ENCODE measurements at regions not wholly inside any gene's neighbourhood (a gene's known extent, or its start where the extent isn't known, plus 50 kb on each side); places are given as distances from the start of the nearest gene placed in this dataset.

DNA sequence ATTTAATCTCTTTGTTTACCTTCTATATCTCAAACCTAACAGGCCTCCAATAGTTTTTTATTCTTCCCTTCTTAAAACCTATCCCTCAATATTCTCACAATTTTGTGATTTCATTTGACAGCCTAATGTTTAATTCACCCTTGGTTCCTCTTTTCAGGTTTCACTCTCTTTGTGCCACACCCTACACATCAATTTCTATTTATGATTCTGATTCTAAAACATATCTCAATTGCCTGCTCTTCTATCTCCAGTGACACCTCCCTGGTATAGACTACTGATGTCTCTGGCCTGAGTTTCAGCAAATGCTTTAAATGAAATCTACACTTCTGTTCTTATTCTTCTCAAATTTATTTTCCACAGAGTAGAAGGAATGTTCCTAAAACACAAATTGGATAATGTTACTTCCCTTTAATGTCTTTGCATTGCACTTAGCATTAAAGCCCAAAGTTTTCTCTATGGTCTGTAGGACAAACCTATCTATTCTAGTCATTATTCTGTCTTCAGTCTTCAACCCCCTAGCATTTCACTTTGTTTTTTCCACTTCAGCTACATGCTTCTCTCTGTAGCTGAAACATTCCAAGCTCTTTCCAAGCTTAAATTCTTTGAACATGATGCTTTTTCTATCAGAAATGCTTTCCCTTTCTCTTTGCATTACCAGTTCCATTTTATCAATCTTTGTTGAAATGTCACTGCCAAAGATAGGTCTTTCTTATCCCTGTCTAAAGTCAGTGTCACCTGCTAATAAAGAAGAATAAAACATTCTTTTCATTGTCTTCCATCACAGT lies 622.0 kb downstream of the CENPC start:
- DNase-seq = no peak

DNA sequence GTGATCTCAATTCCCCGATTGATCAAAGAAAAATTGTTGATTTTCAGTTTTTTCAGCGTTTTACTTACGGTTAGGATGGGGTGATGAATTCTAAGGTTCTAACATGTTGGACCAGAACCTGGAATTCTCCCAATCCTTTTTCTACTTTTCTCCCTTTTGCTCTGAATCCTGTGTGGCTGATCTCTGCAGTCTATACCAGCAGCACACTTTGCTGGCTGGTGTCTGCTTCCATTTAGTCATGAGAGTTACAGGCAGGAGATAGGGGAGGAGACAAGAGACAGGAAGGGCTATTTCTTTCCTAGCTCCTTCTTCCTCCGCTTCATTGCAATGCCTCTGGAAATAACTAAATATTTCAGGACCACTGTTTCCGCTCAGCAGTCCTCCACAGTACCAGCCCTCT lies 623.9 kb downstream of the CENPC start:
- no peak for DNase-seq

DNA sequence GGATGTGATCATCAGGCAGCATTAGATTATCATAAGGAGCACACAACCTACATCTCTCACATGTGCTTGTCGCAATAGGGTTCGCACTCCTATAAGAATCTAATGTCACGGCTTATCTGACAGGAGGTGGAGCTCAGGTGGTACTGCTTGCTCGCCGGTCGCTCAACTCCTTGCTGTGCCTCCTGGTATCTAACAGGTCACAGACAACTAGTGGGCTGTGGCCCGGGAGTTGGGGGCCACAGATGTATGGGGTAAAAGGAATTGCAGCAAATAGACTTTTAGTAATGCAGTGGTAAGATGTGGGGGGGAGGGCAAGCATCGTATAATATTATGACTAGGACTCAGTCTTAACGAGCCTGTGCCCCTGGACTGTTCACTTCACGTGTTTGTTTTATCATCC lies 624.8 kb downstream of the CENPC start:
- no peak for DNase-seq

DNA sequence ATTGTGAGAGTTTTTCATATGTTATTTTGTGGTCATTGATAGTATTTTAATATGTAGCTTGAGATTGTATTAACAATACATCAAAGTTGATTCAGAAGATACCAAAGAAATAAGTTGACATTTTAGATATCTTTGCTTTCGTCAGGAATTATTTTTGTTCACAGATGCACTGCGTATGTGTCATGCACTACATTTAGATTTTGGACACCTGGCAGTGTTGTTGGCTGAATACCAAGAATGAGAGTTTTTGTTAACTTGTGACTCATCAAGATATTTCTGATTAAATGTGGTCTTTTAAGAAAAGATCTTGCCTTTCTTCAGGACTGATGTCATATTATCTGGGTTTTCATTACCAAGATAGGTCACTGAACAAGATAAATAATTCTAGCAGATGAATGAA lies 633.4 kb downstream of the CENPC start:
- DNase-seq = no peak

DNA sequence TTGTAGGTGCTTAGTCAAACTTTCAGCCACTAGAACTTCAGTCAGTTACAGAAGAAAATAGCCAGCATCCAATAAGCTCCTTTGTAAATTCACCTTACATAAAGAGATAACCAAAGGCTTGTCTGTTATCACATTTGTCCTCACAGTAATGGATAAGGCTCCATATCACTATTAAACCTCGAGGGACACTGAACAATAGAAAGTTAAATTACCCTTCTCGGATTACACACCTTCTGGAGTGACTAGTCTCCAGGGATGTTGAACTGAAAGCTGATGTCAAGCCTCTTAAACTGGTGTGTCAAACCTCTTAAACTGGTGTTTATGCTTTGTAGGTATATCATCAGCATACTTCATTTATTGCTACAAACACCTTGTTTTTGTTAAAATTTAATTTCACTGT lies 639.0 kb downstream of the CENPC start:
- DNase-seq = no peak

DNA sequence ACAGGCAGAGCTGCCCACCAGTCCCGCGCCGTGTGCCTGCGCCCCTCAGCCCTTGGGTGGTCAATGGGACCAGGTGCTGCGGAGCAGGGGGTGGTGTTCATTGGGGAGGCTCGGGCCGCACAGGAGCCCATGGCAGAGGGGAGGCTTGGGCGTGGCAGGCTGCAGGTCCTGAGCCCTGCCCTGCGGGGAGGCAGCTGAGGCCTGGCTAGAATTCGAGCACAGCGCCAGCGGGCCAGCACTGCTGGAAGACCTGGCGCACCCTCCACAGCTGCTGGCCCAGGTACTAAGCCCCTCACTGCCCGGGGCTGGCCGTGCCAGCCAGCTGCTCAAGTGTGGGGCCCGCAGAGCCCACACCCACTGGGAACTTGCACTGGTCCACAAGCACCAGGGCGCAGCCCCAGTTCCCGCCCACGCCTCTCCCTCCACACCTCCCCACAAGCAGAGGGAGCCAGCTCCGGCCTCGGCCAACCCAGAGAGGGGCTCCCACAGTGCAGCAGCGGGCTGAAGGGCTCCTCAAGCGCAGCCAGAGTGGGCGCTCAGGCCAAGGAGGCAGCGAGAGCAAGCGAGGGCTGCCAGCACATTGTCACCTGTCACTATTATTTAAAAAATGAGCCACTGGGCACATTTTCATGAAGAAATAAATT lies 645.8 kb downstream of the CENPC start:
- DNase-seq = no peak

DNA sequence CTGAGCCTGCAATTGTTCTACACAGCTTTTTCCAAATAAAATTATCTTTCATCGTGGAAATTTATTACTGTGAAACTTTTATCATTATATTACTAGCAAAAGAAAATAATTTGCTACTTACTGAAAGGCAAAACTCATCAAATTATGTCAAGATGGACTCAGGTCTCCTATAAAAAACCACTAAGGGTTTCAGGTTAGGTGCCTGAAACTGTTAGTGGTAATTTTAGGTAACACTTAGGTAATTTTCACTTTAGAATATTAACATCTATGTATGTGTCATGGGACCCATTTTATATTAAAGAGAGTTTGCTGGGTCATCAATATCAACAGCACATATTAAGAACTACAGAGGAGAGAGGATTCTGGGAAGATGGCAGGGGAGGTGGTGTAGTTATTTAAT lies 651.5 kb downstream of the CENPC start:
- DNase-seq = no peak

DNA sequence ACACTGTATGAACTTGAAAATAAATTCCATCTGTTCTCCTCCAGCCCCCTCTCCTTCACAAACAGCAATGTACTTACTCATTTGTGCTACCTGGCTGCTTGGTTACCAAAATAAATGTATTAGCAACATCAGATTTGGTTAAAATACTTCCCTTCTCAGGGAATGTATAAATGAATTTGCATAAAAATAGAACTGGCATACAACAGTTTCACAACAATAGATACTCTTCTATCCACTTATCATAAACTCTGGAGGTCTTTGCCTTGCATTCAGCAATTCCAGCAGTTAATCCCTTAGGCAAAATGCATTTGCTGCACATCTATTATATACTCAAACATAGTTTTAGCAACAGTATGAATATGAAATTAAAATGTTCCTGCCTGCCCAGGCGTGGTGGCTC lies 658.2 kb downstream of the CENPC start:
- no peak for DNase-seq

DNA sequence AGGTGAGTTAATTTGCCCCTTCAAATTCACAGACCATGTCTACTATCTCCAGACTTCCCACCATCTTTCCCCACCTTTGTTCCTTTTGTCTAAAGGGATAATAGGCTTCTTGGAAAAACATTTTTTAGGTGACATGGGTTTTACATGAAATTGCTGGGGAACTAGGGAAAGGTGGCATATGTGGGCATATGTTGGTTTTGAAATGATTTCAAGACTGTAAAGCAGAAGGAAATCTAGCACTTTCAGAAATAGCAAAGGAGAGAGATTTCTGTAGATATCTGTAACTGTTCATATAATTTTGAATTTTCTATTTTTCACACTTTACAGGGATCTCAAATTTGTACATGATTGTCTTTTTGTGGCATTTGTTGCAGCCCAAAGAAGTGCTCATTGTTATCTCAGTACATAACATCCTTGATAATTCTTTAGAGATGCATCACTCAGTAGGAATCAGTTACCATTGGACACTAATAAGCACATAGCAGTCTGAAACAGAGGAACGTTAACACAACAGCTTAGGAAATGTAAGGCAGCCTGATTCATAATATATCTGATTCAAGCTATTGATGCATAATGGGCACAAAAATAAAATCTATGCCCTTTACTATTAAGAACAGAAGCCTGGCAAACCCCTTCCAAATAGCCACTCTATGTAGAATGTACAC lies 659.7 kb downstream of the CENPC start:
- DNase-seq = no peak

DNA sequence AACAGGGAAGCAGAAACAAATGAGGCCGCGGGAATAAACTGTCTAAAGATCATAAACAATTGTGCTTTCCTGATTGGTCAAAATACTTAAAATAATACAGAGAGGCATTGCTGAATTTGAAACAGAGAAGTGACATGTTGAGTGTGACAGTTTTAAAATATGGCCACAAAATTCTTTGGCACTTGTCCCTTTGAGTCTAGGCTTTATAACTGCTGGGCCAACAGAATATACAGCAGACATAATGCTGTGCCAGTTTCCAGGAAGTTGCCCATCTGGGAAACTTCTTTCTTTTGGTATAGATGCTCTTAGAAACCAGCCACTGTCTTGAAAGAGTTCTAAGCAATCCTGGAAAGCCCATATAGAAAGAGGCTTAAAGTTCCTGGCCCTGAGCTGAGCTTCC lies 668.4 kb downstream of the CENPC start:
- DNase-seq = no peak

DNA sequence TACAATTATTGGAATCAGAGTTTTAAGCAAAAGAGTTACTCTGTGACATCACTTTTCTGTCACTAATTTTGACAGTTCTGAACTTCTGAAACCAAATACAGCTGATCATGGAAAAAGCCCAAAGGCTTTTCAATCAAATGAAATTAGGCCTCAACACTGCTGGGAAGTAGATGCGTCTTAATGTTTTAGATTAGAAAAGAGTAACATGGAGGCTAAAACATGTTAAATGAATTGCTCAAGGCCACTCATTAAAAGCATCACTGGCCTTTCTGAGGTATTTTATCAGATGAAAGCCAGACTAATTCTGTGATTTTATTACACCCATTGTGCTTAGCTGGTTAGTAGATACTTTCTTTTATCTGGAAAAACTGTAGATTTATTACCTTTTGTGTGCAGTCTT lies 672.6 kb downstream of the CENPC start:
- DNase-seq = no peak

DNA sequence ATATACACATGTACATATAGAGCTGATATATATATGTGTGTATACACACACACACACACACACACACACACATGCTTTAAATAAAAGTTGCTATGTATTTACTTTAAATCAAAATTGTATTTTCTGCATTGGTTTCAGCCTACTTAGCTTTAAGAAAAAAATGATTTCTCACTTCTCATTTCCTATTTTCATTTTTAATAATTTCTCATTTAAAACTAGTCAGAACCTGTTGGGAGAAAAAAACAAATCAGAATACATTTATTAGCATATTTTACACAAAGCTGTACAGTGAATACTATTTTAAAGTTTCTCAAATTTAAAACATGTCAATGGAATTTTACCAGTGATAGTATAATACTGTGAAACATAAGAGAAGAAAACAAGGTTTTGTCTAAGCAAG lies 681.8 kb downstream of the CENPC start:
- DNase-seq = no peak

DNA sequence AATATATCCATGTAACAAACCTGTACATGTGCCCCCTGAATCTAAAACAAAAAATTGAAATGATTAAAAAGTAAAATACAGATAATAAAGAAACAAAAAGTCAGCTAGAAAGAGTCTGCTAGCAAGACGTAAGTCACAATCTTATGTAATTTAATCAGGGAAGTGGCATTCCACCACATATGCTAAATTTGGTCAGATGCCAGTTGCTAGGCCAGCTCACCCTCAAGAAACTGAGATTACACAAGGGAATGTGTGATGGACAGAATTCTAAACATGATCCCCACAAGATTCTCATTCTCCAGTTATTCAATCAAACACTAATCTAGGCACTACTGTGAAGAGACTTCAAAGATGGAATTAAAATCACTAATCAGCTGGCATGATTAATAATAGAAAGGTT lies 689.3 kb downstream of the CENPC start:
- no peak for DNase-seq

DNA sequence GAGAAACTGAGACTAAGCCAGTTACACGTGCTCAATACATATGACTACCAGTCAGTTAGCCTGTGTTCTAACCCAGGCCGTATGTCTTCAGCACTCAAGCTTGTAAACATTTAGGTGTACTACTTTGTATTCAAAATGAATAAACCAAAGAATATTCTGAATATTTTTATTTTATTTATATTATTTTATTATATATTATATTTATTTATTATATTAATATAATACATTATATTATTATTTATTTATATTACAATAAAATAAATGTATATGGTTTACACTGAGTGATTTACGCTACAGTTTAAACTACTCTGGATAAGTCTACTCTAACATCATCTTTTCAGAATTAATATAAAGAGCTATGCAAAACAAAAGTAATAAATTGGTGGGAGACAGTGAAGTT lies 691.5 kb downstream of the CENPC start:
- DNase-seq = no peak

DNA sequence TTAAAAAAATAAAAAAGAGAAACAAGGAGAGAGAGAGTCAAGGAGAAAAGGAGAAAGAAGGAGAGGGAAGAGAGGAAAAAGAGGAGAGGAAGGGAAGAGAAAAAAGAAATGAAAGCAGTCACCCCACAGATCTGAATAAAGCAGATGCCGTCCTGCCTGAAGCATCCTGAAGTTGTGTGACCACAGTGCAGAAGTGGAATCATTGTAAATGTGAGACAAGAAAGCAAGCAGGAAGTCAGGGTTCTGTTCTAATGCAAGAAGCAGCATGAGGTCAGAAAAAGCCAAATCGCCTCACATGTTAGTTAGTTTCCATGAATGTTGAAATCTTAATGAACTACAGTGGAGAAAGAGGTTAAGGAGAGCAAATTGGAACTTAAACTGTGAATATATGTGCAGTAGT lies 692.5 kb downstream of the CENPC start:
- DNase-seq = no peak

DNA sequence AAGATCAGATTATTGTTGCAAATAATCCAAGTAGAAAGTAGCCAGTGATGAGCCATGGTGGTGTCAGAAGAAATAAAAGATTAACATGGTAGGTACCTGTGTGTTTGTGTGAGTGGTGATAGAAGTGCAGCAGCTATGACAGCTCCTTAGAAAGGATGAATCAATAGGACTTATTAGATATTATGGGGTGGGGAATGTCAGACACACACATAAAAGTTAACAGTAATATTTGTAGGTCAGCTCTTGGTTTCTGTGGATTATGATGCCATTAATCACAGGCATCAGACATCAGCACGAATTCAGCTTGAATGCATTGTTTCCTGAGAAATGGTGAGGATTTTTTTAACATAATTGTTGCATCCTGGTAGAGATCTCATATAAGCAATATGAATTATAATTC lies 695.7 kb downstream of the CENPC start:
- DNase-seq = no peak

DNA sequence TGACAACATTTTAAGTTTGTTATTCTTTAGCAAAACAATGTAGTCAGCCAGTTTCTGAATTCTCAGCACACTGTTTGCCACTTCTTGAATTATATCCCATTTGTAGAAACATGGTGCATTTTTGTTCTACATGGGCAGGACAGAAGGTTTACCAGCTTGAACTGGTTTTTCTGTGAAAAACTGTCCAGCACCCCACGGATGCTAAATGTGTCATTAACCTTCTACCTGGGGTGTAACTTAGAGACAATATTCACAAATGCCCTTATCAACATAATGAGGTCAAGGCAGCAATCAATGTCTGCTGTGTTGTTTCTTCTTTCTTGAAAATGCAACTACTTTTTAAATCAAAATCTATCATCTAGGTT lies 702.6 kb downstream of the CENPC start:
- no peak for DNase-seq

DNA sequence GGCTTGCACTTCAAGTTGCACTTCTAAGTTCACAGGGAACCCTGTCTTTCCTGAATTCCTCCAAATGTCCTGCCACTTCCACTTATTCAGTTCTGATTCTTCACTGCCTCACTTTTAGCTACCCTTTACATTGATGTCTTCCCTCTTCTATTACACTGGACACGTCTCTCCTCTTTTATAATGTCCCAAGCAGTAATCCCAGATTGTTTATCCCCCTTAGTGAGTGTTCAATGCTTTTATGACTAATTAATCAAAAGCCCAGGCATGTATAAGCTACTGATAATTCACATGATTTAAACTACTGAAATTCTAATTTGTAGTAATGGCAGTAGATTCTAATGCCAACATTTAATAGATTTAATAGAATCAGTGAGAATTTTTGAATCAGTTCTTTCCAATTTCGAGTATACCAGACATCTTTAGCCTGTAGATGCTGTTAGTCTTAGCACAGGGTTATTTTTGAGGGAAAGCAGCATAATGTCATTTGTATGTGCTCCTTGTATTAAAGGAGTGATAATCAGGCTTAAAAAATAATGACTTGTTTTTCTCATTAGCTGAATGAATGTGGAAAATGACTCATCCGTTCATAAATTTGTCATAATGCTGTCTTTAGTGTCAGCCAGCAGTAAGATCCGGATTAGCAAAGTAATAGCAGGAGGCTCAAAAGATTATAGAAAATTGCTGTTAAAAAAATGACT lies 703.1 kb downstream of the CENPC start:
- no peak for DNase-seq

DNA sequence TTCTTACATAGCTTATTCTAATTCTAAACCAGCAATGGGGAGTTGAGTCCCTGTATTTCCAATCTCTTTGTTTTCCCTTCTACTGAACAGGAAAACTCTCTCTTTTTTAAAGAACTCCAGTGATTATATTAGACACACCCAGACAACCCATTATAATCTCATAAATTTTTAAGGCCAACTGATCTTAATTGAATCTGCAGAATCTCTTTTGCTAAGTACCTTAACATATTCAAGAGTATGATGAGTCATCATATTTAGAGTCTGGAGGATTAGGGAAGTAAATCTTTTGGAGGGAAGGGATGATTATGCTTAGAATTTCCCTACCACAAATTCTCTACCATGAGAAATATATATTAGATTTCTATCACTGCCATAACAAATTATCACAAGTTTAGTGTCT lies 705.1 kb downstream of the CENPC start:
- no peak for DNase-seq

DNA sequence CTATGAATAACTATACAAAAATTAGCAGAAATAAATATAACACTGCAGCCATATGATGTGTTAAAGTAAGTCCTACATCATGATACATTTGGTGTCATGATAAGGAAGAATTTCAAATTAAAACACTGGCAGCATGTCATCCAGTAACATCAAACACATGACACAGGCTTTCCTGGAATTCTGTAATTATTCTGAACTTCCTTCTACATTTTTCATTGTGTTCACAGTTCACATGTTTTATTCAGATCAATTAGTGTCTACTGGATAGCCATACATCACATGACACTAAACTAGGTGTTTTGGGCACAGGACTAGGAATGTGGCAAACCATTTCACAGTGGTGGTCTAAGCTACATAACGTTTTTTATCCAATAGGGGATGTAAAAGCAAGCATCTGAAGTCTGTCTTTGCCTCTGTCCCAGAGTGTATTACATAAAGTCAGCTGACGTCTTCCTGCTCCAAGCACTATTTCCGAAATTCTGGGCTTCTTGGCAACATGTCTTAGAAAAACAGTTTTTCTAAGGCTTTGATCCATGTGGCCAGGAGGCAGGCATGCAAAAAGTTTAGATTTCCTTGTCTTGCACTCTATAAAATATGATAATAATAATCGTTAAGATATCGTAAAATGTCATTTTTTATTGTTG lies 707.9 kb downstream of the CENPC start:
- DNase-seq = no peak

DNA sequence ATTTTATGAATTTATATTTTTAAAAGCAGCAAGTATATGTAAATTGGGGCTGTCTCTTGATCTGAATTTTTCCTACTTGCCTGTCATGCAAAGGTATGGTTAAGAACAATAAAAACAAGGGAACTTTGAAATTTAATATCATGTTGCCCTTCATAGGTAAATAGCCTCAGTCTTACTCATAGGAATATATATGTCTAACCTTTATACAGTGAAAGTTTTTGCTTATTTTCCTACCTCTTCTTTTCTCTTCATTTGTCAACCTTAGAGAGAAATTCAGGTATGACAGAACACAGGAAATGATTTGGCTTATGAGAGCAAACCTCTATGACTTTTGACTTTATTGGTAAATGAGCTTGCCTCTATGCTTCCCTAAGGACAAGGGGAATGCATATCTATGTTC lies 716.0 kb downstream of the CENPC start:
- no peak for DNase-seq

DNA sequence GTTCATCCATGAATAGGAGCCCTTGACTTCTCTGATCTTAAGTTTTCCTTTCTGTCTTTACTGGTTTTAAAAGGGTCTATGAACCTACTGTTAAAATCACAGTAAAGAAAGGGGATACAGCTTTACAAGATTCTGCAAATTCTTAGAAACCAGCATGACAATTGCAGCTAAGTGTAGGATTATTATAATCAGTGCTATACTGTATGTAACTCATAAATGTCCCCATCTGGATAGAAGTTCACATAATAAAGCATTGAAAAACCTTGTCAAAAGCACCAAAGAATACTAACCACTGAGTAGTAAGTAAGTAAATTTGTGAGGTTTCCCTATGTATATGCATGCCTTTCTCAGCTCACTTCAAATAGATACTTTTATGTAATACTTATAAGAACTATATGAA lies 724.6 kb downstream of the CENPC start:
- no peak for DNase-seq

DNA sequence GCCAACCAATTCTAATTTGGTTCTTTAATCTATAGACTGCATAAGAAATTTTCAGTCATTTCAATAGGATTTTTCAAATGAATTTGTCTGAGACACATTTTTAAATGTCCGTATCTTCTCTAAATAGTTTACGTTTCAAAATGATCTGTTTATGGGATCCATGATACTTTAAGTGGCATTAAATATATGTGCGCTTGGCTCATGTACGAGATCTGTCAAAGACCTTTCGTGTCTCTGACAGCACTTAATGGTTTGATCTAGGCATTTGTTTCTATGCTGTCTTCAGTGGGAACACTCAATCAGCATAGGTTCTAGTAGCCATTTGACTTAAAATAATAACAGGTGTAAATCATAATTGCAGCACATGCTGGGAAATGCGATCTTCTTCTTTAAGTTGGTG lies 731.0 kb downstream of the CENPC start:
- DNase-seq = no peak

Measured in 8988T (cell line).